ENCODE measurements at regions not wholly inside any gene's neighbourhood (a gene's known extent, or its start where the extent isn't known, plus 50 kb on each side); places are given as distances from the start of the nearest gene placed in this dataset.

- TF ChIP-seq CTCF (IDR thresholded peaks at IDR 0.05): no peak
- H3K27me3 ChIP-seq: no peaks in the 10 kb centered on the region
These were observed 405.5 kb downstream of the EFNB2 start for GRCh38 chr13:106129993-106130392.

GRCh38 chr13:106129273-106129672, 406.2 kb downstream of the EFNB2 start:
- H3K4me1 ChIP-seq: no peaks in the 10 kb centered on the region
- no peak overlapping the region for H3K27ac ChIP-seq
- TF ChIP-seq CTCF (IDR thresholded peaks at IDR 0.05): no peak
- H3K4me3 ChIP-seq: no peak overlapping the region
- H3K27me3 ChIP-seq: no peaks in the 10 kb centered on the region
- H3K9me3 ChIP-seq: no peaks in the 10 kb centered on the region
- no peak for DNase-seq (ENCODE audit: low spot score)
- H3K36me3 ChIP-seq: no peaks in the 10 kb centered on the region

More at GRCh38 chr13:106129993-106130392, 405.5 kb downstream of the EFNB2 start:
- H3K36me3 ChIP-seq: no peaks in the 10 kb centered on the region
- H3K4me3 ChIP-seq: no peak overlapping the region
- no peaks in the 10 kb centered on the region for H3K9me3 ChIP-seq
- no peak overlapping the region for H3K27ac ChIP-seq
- DNase-seq (ENCODE audit: low spot score): no peak
- no peaks in the 10 kb centered on the region for H3K4me1 ChIP-seq

GRCh38 chr13:106122234-106122633, 413.2 kb downstream of the EFNB2 start:
- H3K4me1 ChIP-seq: no peaks in the 10 kb centered on the region
- TF ChIP-seq CTCF (IDR thresholded peaks at IDR 0.05): no peak
- H3K36me3 ChIP-seq: no peaks in the 10 kb centered on the region
- H3K27ac ChIP-seq: no peak overlapping the region
- no peaks in the 10 kb centered on the region for H3K27me3 ChIP-seq
- DNase-seq (ENCODE audit: low spot score): no peak
- no peaks in the 10 kb centered on the region for H3K9me3 ChIP-seq
- H3K4me3 ChIP-seq: no peak overlapping the region

GRCh38 chr13:106121173-106121754, 414.2 kb downstream of the EFNB2 start:
- Histone ChIP-seq H3K27me3 (no peaks in the 10 kb centered on the region), H3K27ac (no peak overlapping the region), H3K36me3 (no peaks in the 10 kb centered on the region), H3K9me3 (no peaks in the 10 kb centered on the region), H3K4me3 (no peak overlapping the region), H3K4me1 (no peaks in the 10 kb centered on the region)
- DNase-seq (ENCODE audit: low spot score): no peak
- TF ChIP-seq CTCF (IDR thresholded peaks at IDR 0.05): no peak

GRCh38 chr13:106118996-106119395, 416.5 kb downstream of the EFNB2 start:
- no peak overlapping the region for H3K4me3 ChIP-seq
- H3K36me3 ChIP-seq: no peaks in the 10 kb centered on the region
- no peaks in the 10 kb centered on the region for H3K4me1 ChIP-seq
- no peaks in the 10 kb centered on the region for H3K27me3 ChIP-seq
- no peak for TF ChIP-seq CTCF (IDR thresholded peaks at IDR 0.05)
- no peak for DNase-seq (ENCODE audit: low spot score)
- H3K27ac ChIP-seq: no peak overlapping the region
- H3K9me3 ChIP-seq: no peaks in the 10 kb centered on the region

GRCh38 chr13:106118050-106118449, 417.4 kb downstream of the EFNB2 start:
- no peak overlapping the region for H3K4me3 ChIP-seq
- no peaks in the 10 kb centered on the region for H3K4me1 ChIP-seq
- no peak for DNase-seq (ENCODE audit: low spot score)
- TF ChIP-seq CTCF (IDR thresholded peaks at IDR 0.05): no peak
- no peak overlapping the region for H3K27ac ChIP-seq
- no peaks in the 10 kb centered on the region for H3K9me3 ChIP-seq
- no peaks in the 10 kb centered on the region for H3K36me3 ChIP-seq
- H3K27me3 ChIP-seq: no peaks in the 10 kb centered on the region

All from right atrium auricular region (tissue), 2 donors.